Stimulated activated CD8-positive, alpha-beta memory T cell treated with anti-CD3 and anti-CD28 coated beads, Interleukin-15, amount 100 ng/mL, for 1 hour (primary cell): ENCODE measurements at regions not wholly inside any gene's neighbourhood (a gene's known extent, or its start where the extent isn't known, plus 50 kb on each side); places are given as distances from the start of the nearest gene placed in this dataset.

Experiments
- DNase-seq: peaks from one replicate; pipeline ENCODE4 v3.0.0-alpha.2; 2020; ENCODE audit warnings: low read depth

- DNase-seq: no peak
Measured at GRCh38 chr1:29835874-29836273, 599.6 kb downstream of the PTPRU start.

GRCh38 chr1:29835406-29835805 lies 599.1 kb downstream of the PTPRU start:
- no peak for DNase-seq

DNA sequence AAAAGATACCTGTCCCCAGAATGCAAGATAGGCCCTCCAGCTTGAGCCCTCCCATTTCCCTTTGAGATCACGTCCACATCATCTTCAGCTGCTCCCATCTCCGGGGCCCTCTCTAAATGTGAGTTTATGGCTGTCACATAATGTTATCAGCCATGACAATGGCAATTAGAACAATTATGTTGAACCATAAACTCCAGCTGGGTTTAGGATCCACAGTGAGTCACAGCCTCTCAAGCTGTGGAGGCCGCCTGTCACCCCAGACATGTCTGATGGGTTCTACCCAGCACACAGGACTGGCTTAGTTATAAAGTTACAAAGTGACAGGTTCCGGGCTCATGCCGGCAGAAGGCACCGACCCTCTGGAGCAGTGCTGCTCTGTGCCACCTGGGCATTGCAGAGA lies 597.3 kb downstream of the PTPRU start:
- DNase-seq: no peak

DNA sequence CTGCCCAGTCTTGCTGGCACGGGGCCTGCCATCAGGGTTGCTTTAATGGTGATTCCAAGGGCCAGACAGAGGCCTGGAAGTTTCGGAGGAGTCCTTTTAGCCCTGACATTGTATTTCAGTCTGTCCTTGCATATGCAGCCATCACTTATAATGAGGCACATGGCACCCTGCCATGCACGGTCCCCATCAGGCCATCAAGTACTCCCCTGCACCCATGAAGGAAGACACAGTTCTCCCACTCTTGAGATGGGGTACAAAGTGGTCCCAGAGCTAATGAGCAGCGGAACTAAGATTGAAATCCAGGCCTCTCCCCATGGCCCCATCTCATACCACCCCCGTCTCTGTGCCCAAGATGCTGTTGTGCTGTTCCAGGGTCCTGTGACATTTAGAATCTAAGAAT lies 596.6 kb downstream of the PTPRU start:
- DNase-seq: no peak

DNA sequence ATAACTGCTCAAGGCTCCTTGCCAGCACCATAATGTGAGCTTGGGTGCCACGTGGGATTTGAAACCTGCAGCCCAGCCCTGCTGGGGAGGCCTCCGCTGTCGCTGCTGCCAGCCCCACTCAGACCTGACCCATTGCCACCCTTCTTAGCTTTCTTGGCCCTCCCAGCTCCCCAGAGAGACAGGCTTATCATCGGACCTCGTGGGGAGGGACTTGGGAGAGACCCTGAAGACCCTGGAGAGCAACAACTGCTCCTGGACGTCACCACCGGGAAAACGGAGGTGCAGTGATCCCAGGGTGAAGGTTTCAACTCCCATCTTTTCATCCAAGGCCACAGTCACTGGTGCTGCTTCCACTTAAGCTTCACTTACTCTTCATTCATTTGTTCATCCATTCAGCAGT lies 596.1 kb downstream of the PTPRU start:
- no peak for DNase-seq

DNA sequence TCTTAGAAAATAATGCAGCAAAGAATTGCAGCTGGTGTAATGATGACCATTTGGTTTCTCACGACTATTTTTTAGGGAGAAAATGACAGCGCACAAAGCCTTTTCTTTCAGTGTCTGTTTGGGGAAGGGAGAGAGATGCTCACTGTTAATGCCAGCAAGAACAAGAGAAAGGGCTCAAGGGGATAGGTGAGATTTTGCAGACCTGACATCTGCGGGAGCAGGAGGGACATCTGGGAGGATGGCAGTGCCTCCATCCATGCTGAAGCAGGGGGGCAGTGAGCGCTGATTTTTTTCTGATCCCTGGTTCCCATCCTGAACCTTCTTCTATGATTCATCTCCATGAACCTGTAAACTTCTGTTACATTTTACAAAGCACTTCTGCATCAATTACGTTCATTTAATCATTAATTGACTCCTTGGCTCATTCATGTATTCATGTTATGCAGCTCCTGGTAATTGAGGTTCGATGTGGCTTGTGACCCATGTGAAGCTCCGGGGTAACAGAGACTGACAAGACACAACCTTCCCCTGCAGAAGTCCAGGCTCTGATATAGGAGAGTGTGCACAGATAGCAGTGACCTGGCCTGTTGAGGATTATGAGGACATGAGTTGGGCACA lies 595.3 kb downstream of the PTPRU start:
- DNase-seq: no peak

DNA sequence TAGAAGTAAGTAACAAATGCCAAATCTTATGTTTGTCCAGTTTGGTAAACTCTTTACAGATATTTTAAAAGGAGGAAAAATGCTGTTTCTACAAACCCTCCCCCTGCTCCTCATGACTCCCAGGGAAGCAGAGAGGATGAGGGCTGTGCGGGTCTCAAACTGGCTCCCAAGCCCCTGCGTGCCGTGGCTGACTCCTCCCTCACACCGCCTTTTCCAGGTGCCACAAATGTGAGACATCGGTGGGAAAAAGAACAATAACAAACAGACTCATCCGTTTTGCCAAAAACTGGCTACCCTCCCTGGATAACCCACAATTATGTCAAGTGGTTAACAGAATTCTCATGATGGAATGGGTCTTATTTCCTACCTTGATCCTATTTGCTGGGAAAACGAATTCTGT lies 594.6 kb downstream of the PTPRU start:
- DNase-seq: no peak

GRCh38 chr1:29830383-29830782 lies 594.1 kb downstream of the PTPRU start:
- DNase-seq: no peak

DNA sequence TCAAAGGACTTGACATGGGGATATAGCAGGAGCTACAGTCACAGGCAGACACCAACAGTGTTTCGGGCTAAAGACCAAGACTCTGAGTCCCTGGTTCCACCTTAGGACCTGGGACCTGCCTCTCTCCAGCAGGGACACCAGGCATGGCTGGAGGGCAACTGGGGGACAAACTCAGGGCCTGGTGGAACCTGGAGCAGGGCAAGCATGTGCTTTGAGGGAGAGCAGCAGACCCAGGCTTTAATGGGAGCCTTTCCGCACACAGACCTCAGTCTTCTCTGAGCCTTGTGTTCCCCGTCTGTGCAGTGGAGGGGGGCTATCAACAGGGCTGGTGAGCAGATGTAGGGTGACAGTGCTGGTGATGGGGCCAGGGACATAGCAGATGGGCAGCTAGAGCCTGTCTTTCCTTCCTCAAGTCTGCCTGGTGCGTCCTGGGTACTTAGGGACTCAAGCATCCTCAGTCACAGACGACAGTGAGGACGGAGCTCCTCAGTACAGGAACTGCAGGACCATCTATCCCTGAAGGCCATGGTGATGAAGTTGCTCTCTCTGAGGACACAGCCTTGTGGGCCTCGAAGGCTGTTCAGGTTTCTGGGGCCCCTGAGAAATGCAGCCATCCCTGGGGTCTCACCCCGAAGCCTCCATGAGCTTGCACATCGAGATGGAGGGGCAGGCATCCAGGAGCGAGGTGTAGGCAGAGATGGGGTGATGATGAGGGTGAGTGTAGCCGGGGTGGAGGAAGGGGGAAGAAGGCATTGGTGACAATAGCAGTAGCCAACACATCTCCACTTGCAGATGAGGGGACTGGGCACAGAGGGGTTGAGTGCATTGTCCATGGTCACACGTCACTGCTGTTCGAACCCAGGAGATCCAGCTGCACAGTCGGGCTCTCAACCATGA lies 593.4 kb downstream of the PTPRU start:
- DNase-seq: no peak

DNA sequence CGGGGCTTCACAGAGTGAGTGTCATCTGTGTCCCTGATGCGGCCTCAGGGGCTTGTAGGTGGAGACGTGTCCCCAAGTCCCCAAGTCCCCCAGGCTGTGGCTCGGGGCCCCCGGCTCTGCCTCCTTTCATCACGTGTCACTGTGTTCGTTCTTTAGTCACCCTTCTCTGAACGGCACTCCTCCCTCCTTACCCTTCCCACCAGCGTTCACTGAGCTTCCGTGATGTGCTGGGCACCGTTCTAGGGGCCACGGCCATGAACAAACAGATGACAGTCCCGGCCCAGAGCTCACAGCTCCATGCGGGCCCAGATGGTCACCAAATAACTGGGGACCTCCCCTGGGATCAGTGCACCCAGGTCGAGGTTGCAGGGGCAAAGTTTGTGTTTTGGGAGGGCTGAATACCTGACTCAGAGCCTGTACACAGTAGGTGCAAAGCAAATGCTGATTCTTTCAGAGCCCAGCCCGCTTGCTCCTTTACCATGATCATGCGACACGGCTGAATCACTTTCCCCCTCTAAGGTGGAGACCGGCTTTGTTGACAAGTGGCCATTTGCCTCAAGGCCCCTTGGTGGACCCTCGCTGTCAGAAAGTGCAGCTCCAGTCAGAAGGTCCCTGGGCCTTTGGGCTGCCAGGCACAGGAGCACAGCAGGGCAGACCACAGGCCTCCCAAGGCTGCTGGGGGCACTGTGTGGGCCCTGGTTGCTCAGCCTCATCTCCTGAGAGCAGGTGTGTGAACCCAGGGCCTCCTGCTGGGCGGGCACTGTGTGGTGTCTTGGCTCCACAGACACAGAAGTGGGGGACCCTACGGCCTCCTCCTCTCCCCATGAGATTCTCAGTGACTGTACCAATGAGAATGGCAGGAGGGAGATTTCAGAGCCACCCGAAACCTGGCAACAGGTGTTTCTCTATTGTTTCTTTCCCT lies 592.5 kb downstream of the PTPRU start:
- DNase-seq: no peak

DNA sequence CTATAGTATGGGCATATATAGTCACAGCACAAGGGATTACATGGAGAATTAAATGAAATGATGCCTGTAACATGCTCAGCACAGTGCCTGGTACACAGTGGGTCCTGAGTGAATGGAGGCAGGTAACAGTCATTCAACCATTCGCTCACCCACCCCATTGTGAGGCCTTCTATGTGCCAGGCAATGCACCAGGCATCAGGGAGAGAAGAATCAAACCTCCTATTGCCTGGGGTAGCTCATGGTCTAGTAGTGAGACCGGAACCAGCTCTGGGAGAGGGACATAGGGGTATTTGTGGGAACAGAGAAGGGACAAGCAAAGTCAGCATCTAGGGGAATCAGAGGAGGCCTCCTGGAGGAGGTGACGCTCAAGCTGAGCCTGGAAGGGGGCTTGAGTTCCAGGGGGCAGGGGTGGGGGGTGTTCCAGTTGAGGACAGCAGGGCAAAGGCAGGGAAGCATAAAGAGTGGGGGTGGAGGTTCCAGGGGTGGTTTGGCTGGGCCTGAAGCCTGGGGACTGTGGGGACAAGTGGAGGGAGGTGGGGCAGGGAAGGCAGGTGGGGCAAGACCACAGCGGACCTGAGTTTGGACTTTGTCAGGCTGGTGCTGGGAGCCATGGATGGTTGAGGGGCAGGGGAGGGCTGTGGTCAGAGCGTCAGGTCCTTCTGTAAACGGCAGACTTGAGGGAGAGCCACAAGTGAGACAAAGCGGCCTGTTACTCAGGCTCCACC lies 591.6 kb downstream of the PTPRU start:
- no peak for DNase-seq

- DNase-seq: no peak
Measured at GRCh38 chr1:29827237-29827750, 591.0 kb downstream of the PTPRU start.

- DNase-seq: no peak
Measured at GRCh38 chr1:29826646-29827045, 590.3 kb downstream of the PTPRU start.

- no peak for DNase-seq
Measured at GRCh38 chr1:29825941-29826415, 589.7 kb downstream of the PTPRU start.

DNA sequence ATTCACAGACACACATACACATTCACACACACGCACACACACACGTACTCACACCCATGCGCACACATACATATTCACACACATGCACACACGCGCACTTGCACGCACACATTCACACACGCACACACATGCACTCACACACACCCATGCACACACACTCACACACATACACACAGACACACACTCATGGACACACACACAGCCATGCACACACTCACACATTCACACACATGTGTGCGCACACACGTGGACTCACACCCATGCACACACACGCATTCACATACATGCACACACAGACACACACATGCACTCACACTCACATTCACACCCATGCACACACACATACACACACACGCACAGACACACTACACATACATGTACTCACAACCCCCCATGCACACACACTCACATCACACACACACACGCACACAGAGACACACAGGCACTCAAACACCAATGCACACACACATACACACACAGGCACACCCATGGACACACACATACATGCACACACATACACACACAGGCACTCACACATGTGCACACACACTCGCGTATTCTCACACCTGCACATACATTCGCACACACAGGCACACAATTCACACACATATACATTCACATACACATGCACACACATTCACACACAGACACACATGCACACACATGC lies 589.1 kb downstream of the PTPRU start:
- DNase-seq: no peak

- no peak for DNase-seq
Measured at GRCh38 chr1:29824511-29825273, 588.4 kb downstream of the PTPRU start.

DNA sequence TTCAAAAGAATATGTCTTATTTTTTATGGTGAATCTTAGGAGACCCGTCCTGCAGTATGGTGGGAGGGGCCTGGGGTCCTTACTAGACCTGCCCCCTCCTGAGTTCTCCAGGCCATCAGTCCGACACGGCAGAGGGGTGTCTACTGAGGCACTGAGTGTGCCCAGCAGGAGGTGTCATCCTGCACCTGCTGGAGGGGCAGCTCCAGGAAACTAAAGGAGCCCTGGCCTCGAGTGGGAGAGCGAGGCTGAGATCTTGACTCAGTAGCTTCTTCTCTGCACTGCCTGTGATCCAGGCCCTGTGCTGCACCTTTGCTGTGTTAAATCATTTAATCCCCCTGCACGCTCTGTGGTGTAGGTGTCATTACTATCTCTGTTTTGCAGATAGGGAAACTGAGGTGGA lies 587.7 kb downstream of the PTPRU start:
- no peak for DNase-seq

DNA sequence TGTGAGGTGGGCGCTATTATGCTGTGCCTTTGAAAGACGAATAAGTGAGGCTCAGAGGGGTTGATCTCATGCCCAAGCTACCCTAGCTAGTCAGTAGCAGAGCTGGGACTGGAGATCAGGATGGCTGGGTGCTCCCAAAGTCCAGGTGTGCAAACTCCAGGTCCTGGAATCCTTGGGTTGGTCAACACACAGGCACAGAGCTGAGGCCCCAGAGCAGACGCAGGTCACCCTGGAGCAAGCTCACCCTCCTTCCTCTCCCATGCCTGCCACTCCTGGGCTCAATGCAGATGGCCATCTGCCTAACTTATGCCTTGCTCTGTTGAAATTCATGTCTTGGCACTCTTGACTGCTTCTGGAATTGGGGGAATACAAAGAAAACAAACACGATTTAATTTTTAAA lies 587.2 kb downstream of the PTPRU start:
- DNase-seq: no peak

GRCh38 chr1:29821605-29822004 lies 585.3 kb downstream of the PTPRU start:
- no peak for DNase-seq

- DNase-seq: no peak
Measured at GRCh38 chr1:29820401-29820800, 584.1 kb downstream of the PTPRU start.
